Heart right ventricle (tissue), 16 donors: ENCODE measurements at regions not wholly inside any gene's neighbourhood (a gene's known extent, or its start where the extent isn't known, plus 50 kb on each side); places are given as distances from the start of the nearest gene placed in this dataset.

Source experiments
- ATAC-seq, 8 donors: fragments of 200-7000 bp; cut with Tn5 transposase; one replicate each; pipeline ENCODE4 v1.9.1; 2020; ENCODE audit warnings: mild to moderate bottlenecking in 8 of 8, moderate library complexity in 8 of 8, moderate number of reproducible peaks in 1 of 8
- DNase-seq, 2 donors: peaks; one replicate each; pipeline ENCODE4 v3.0.0-alpha.2; 2020
- H3K27ac ChIP-seq, 10 donors: fragments of 200-600 bp; sonication (generic) in 2 of 10; one replicate each; pipeline versions ENCODE4 v1.5.0 to v1.8.0; 2020 to 2022; ENCODE audit warnings: mild to moderate bottlenecking in 3 of 10
- H3K27me3 ChIP-seq, 7 donors: fragments of 200-600 bp; one replicate each; pipeline ENCODE4 v1.8.0; 2021 to 2022; ENCODE audit warnings: mild to moderate bottlenecking in 2 of 7
- H3K36me3 ChIP-seq, 9 donors: fragments of 200-600 bp; sonication (generic) in 1 of 9; one replicate each; pipeline versions ENCODE4 v1.5.0 to v1.8.0; 2020 to 2022; ENCODE audit warnings: mild to moderate bottlenecking in 2 of 9
- H3K4me1 ChIP-seq, 9 donors: fragments of 200-600 bp; sonication (generic) in 1 of 9; one replicate each; pipeline versions ENCODE4 v1.5.0 to v1.8.0; 2020 to 2022; ENCODE audit warnings: mild to moderate bottlenecking in 4 of 9
- H3K4me3 ChIP-seq, 10 donors: fragments of 200-600 bp; sonication (generic) in 2 of 10; one replicate each; pipeline versions ENCODE4 v1.5.0 to v1.8.0; 2020 to 2022; ENCODE audit warnings: mild to moderate bottlenecking in 7 of 10, moderate library complexity in 2 of 10
- H3K9me3 ChIP-seq, 11 donors: fragments of 200-600 bp in 10 of 11; sonication (generic) in 2 of 11; one replicate each; pipeline versions ENCODE4 v1.5.0 to v1.8.0; 2013 to 2022; ENCODE audit warnings: mild to moderate bottlenecking in 2 of 11, control low read depth in 1 of 11, moderate library complexity in 1 of 11
- CTCF ChIP-seq, 9 donors: fragments of 200-600 bp; sonication (generic) in 2 of 9; IDR thresholded peaks; one replicate each; pipeline versions ENCODE4 v1.5.0 to v1.8.0; 2021 to 2022; ENCODE audit warnings: antibody characterized with exemption in 9 of 9, mild to moderate bottlenecking in 5 of 9, moderate library complexity in 1 of 9
- WGBS, 2 donors: extraction: QIAGEN DNeasy Blood & Tissue Kit; methylation state at CpG; one replicate each; pipeline ENCODE4 v1.1.7; 2013; ENCODE audit warnings: inconsistent platforms in 1 of 2; 5-methylcytosine and 5-hydroxymethylcytosine counted together
- intact Hi-C, 10 donors: fragments of 100-400 bp; cut with DNase I; formaldehyde crosslinking; loops; one replicate each; pipeline versions ENCODE4 v1.11.1 to v1.14.2; 2022
- donor health status: Arrhythmogenic right ventricular cardiomyopathy.
- donor health status: ischemic (EF 13 %, LVEDD 7.1; RV severe dilation, severe dysfunction).
- donor health status: healthy with polysubstance abuse.
- donor health status: DM: no; HTN: yes; CAD: no.
- donor health status: DM: no; HTN: no; CAD: no.
- donor health status: ischemic (EF 25% LVEDD 6.9; RV normal size, moderate dysfunction).
- donor health status: ischemic (EF 25% LVEDD 5.7; RV mildly dilated, moderate dysfunction).
- donor health status: healthy.
- donor health status: DM: yes; HTN: yes; CAD: no.
- donor health status: Ischemic cardiomyopathy.
- donor health status: ischemic (EF 35%, LVEDD 5.7; RV mildly dilated, moderate dysfunction).
- donor health status: nonischemic (EF 11% LVEDD 7.7; RV severe dilation, severe dysfunction).
- donor health status: DM: yes; HTN: yes; CAD: no.
- donor health status: PGD.
- donor health status: ischemic (EF 29% LVEDD 5.4; RV normal size, mild dysfunction).
- donor health status: nonischemic (EF 23%, LVEDD 6.1; RV moderate dilation, normal function).

DNA sequence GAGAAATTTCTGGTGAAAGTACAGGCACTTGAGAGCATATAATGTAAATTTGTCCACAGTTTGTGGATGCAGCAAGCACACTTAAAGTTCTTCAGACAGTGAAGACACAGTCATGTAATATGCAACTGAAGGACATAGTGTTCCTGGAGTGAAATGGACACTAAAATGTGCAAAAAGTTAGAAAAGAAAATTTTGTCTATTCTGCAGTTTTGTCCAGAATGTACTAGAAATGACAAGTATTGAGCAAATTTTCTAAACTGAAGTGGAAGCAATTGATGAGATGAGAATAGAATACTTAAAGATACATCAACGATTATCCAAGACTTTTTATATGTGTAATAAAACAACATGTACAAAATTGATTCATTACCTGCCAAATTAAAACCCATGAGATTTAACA, 647.0 kb upstream of the IMPG1 start:
- no peak overlapping the region for H3K27ac ChIP-seq
- WGBS, 2 donors: 78 to 85% methylated on average over 1 of the region's 1 CpG

GRCh38 chr6:76708641-76709331, 636.3 kb upstream of the IMPG1 start:
- Histone ChIP-seq H3K36me3 (no peaks in the 10 kb centered on the region), H3K4me1 (peaks cover 0 to 13% (median 0%) of the 10 kb centered on the region in 9 donors), H3K9me3 (no peaks in the 10 kb centered on the region), H3K27ac (no peak overlapping the region), H3K27me3 (no peaks in the 10 kb centered on the region), H3K4me3 (no peak overlapping the region)
- DNase-seq: no peak
- WGBS, 2 donors: 89 to 90% methylated on average over 5 of the region's 5 CpGs
- intact Hi-C loops: no loop called here
- no peak for ATAC-seq
- TF ChIP-seq CTCF (IDR thresholded peaks at IDR 0.05): no peak

More for the DNA sequence above, 647.0 kb upstream of the IMPG1 start:
- Histone ChIP-seq H3K27me3 (no peaks in the 10 kb centered on the region), H3K9me3 (no peaks in the 10 kb centered on the region), H3K4me3 (no peak overlapping the region), H3K4me1 (no peaks in the 10 kb centered on the region), H3K36me3 (no peaks in the 10 kb centered on the region)
- DNase-seq: no peak
- intact Hi-C loops: no loop called here
- TF ChIP-seq CTCF (IDR thresholded peaks at IDR 0.05): no peak
- no peak for ATAC-seq

DNA sequence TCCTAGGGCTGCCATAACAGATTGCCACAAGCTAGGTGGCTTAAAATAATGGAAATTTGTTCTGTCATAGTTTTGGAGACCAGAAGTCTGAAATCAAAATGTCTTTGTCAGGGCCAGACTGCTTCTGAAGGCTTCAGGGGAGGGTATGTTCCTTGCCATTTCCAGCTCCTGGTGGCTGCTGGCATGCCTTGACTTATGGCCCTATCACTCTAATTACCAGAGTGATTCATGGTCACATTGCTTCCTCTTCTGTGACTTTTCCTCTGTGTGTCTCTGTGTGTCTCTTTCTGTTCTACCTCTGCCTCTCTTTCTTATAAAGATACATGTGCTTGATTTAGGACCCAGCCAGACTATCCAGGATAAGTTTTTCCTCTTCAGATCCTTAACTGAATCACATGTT, 635.2 kb upstream of the IMPG1 start:
- H3K27me3 ChIP-seq: no peaks in the 10 kb centered on the region
- no peaks in the 10 kb centered on the region for H3K36me3 ChIP-seq
- ATAC-seq (peak in 1 of 8 donors; percentile 69), DNase-seq (no peak)
- TF ChIP-seq CTCF (IDR thresholded peaks at IDR 0.05): no peak
- peaks cover 0 to 13% (median 0%) of the 10 kb centered on the region in 9 donors for H3K4me1 ChIP-seq
- intact Hi-C loops: no loop called here
- no peaks in the 10 kb centered on the region for H3K9me3 ChIP-seq
- H3K4me3 ChIP-seq: no peak overlapping the region
- H3K27ac ChIP-seq: no peak overlapping the region

DNA sequence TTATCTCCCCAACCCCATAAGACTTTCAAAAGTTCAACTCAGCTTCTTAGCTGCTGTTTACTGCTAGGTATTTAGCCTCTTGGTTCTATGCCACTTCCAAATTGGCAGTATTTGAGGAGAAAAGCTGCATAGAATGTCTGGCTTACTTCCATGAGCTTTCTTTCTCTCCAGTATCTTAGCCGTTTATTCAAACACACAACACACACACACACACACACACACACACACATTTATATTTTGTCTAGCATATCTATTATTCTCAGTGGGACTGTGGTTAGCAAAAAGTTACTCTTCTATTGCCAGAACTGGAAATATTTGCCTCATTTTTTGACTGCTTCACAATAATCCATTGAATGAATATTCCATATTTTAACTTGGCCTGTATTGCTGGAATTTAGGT, 634.2 kb upstream of the IMPG1 start:
- Histone ChIP-seq H3K36me3 (no peaks in the 10 kb centered on the region), H3K27ac (no peak overlapping the region), H3K9me3 (no peaks in the 10 kb centered on the region), H3K4me3 (no peak overlapping the region), H3K27me3 (no peaks in the 10 kb centered on the region), H3K4me1 (peaks cover 0 to 13% (median 0%) of the 10 kb centered on the region in 9 donors)
- intact Hi-C loops: no loop called here
- DNase-seq (no peak), ATAC-seq (no peak)
- TF ChIP-seq CTCF (IDR thresholded peaks at IDR 0.05): no peak
- 26 to 33% methylated on average over 1 of the region's 1 CpG for WGBS, 2 donors
